ENCODE measurements at regions not wholly inside any gene's neighbourhood (a gene's known extent, or its start where the extent isn't known, plus 50 kb on each side); places are given as distances from the start of the nearest gene placed in this dataset.

- no peaks in the 10 kb centered on the region for H3K4me1 Mint-ChIP-seq (ENCODE audit: low read depth, unreplicated experiment)
These were observed 397.6 kb upstream of the IRX4 start for GRCh38 chr5:2280318-2280717.

GRCh38 chr5:2278825-2279456 lies 396.2 kb upstream of the IRX4 start:
- TF ChIP-seq, protein P1, sequence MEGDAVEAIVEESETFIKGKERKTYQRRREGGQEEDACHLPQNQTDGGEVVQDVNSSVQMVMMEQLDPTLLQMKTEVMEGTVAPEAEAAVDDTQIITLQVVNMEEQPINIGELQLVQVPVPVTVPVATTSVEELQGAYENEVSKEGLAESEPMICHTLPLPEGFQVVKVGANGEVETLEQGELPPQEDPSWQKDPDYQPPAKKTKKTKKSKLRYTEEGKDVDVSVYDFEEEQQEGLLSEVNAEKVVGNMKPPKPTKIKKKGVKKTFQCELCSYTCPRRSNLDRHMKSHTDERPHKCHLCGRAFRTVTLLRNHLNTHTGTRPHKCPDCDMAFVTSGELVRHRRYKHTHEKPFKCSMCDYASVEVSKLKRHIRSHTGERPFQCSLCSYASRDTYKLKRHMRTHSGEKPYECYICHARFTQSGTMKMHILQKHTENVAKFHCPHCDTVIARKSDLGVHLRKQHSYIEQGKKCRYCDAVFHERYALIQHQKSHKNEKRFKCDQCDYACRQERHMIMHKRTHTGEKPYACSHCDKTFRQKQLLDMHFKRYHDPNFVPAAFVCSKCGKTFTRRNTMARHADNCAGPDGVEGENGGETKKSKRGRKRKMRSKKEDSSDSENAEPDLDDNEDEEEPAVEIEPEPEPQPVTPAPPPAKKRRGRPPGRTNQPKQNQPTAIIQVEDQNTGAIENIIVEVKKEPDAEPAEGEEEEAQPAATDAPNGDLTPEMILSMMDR (IDR thresholded peaks at IDR 0.05; ENCODE audit: insufficient read depth, low read depth, low read length), result no peak
- no peak for TF ChIP-seq EZH2 (IDR thresholded peaks at IDR 0.05; ENCODE audit: insufficient read depth, low read length)
- Histone ChIP-seq H3K4me1 (ENCODE audit: insufficient read depth, low read length) (no peaks in the 10 kb centered on the region), H3K9me3 (ENCODE audit: insufficient read depth, low read depth, low read length) (no peaks in the 10 kb centered on the region), H3K27ac (ENCODE audit: low read depth, low read length) (no peak overlapping the region), H3K79me2 (ENCODE audit: insufficient read depth, low read length) (no peaks in the 10 kb centered on the region), H3K36me3 (ENCODE audit: insufficient read depth, low read length) (no peaks in the 10 kb centered on the region), H3K4me3 (ENCODE audit: insufficient read depth, low read depth, low read length) (no peak overlapping the region), H4K20me1 (ENCODE audit: insufficient read depth, low read length) (no peaks in the 10 kb centered on the region), H2AFZ (ENCODE audit: low read depth, low read length) (no peak overlapping the region), H3K4me2 (ENCODE audit: low read length) (no peak overlapping the region), H3K9ac (ENCODE audit: low read length) (no peak overlapping the region), H3K27me3 (ENCODE audit: insufficient read depth, low read length) (no peaks in the 10 kb centered on the region)
- Mint-ChIP-seq H3K4me3 (ENCODE audit: unreplicated experiment) (no peak overlapping the region), H3K36me3 (ENCODE audit: low read depth, unreplicated experiment) (no peaks in the 10 kb centered on the region), H3K4me1 (ENCODE audit: low read depth, unreplicated experiment) (no peaks in the 10 kb centered on the region), H3K9me3 (ENCODE audit: unreplicated experiment) (peaks cover 5% of the 10 kb centered on the region), H3K27ac (ENCODE audit: unreplicated experiment) (no peak overlapping the region), H3K27me3 (ENCODE audit: low read depth, unreplicated experiment) (peaks cover 23% of the 10 kb centered on the region)
- no peak for DNase-seq (ENCODE audit: low read depth)
- FAIRE-seq, result no peak

More at GRCh38 chr5:2280318-2280717, 397.6 kb upstream of the IRX4 start:
- H3K4me3 ChIP-seq (ENCODE audit: insufficient read depth, low read depth, low read length), result no peak overlapping the region
- Mint-ChIP-seq H3K36me3 (ENCODE audit: low read depth, unreplicated experiment) (no peaks in the 10 kb centered on the region), H3K9me3 (ENCODE audit: unreplicated experiment) (peaks cover 5% of the 10 kb centered on the region), H3K27ac (ENCODE audit: unreplicated experiment) (no peak overlapping the region), H3K4me3 (ENCODE audit: unreplicated experiment) (no peak overlapping the region), H3K27me3 (ENCODE audit: low read depth, unreplicated experiment) (peaks cover 26% of the 10 kb centered on the region)
- no peaks in the 10 kb centered on the region for H3K36me3 ChIP-seq (ENCODE audit: insufficient read depth, low read length)
- no peak overlapping the region for H3K4me2 ChIP-seq (ENCODE audit: low read length)
- FAIRE-seq (no peak), DNase-seq (ENCODE audit: low read depth) (no peak)
- H3K27ac ChIP-seq (ENCODE audit: low read depth, low read length), result no peak overlapping the region
- H3K9me3 ChIP-seq (ENCODE audit: insufficient read depth, low read depth, low read length), result no peaks in the 10 kb centered on the region
- no peaks in the 10 kb centered on the region for H4K20me1 ChIP-seq (ENCODE audit: insufficient read depth, low read length)
- no peak overlapping the region for H2AFZ ChIP-seq (ENCODE audit: low read depth, low read length)
- no peak overlapping the region for H3K9ac ChIP-seq (ENCODE audit: low read length)
- no peaks in the 10 kb centered on the region for H3K27me3 ChIP-seq (ENCODE audit: insufficient read depth, low read length)
- H3K79me2 ChIP-seq (ENCODE audit: insufficient read depth, low read length), result no peaks in the 10 kb centered on the region
- TF ChIP-seq, protein P1 (IDR thresholded peaks at IDR 0.05; ENCODE audit: insufficient read depth, low read depth, low read length), result no peak
- no peak for TF ChIP-seq EZH2 (IDR thresholded peaks at IDR 0.05; ENCODE audit: insufficient read depth, low read length)
- no peaks in the 10 kb centered on the region for H3K4me1 ChIP-seq (ENCODE audit: insufficient read depth, low read length)

GRCh38 chr5:2277886-2278285 lies 395.2 kb upstream of the IRX4 start:
- no peaks in the 10 kb centered on the region for H3K36me3 Mint-ChIP-seq (ENCODE audit: low read depth, unreplicated experiment)
- FAIRE-seq, result no peak
- H3K9me3 Mint-ChIP-seq (ENCODE audit: unreplicated experiment), result peaks cover 5% of the 10 kb centered on the region
- Histone ChIP-seq H3K79me2 (ENCODE audit: insufficient read depth, low read length) (no peaks in the 10 kb centered on the region), H3K27me3 (ENCODE audit: insufficient read depth, low read length) (no peaks in the 10 kb centered on the region), H2AFZ (ENCODE audit: low read depth, low read length) (no peak overlapping the region), H3K4me2 (ENCODE audit: low read length) (no peak overlapping the region), H3K4me1 (ENCODE audit: insufficient read depth, low read length) (no peaks in the 10 kb centered on the region), H3K36me3 (ENCODE audit: insufficient read depth, low read length) (no peaks in the 10 kb centered on the region), H3K9me3 (ENCODE audit: insufficient read depth, low read depth, low read length) (no peaks in the 10 kb centered on the region), H3K4me3 (ENCODE audit: insufficient read depth, low read depth, low read length) (no peak overlapping the region), H3K9ac (ENCODE audit: low read length) (no peak overlapping the region), H4K20me1 (ENCODE audit: insufficient read depth, low read length) (no peaks in the 10 kb centered on the region), H3K27ac (ENCODE audit: low read depth, low read length) (no peak overlapping the region)
- H3K4me1 Mint-ChIP-seq (ENCODE audit: low read depth, unreplicated experiment), result no peaks in the 10 kb centered on the region
- H3K27ac Mint-ChIP-seq (ENCODE audit: unreplicated experiment), result no peak overlapping the region
- TF ChIP-seq, protein P1 (IDR thresholded peaks at IDR 0.05; ENCODE audit: insufficient read depth, low read depth, low read length), result no peak
- TF ChIP-seq EZH2 (IDR thresholded peaks at IDR 0.05; ENCODE audit: insufficient read depth, low read length), result no peak
- no peak overlapping the region for H3K4me3 Mint-ChIP-seq (ENCODE audit: unreplicated experiment)
- peaks cover 19% of the 10 kb centered on the region for H3K27me3 Mint-ChIP-seq (ENCODE audit: low read depth, unreplicated experiment)
- DNase-seq (ENCODE audit: low read depth), result no peak

Measured in astrocyte (in vitro differentiated cells and primary cell).